IPS-15b (cell line): ENCODE measurements at regions not wholly inside any gene's neighbourhood (a gene's known extent, or its start where the extent isn't known, plus 50 kb on each side); places are given as distances from the start of the nearest gene placed in this dataset.

Source experiments
- H3K27me3 ChIP-seq: one replicate; pipeline ENCODE4 v1.6.1; 2013; ENCODE audit warnings: low read length; ENCODE audit not compliant: control insufficient read depth, insufficient read depth
- H3K36me3 ChIP-seq: one replicate; pipeline ENCODE4 v1.6.1; 2013; ENCODE audit warnings: low read length; ENCODE audit not compliant: control insufficient read depth, insufficient read depth
- H3K4me1 ChIP-seq: one replicate; pipeline ENCODE4 v1.6.1; 2013; ENCODE audit warnings: mild to moderate bottlenecking, low read length; ENCODE audit not compliant: control insufficient read depth, insufficient read depth
- H3K4me3 ChIP-seq: one replicate; pipeline ENCODE4 v1.5.1; 2013; ENCODE audit warnings: low read depth, low read length
- H3K9ac ChIP-seq: one replicate; pipeline ENCODE4 v1.6.1; 2013; ENCODE audit warnings: low read depth, mild to moderate bottlenecking, low read length
- H3K9me3 ChIP-seq: one replicate; pipeline ENCODE4 v1.6.1; 2013; ENCODE audit warnings: mild to moderate bottlenecking, low read length; ENCODE audit not compliant: control insufficient read depth, insufficient read depth

GRCh38 chr6:44659726-44660125 is 272.2 kb downstream of the CDC5L start:
- Histone ChIP-seq H3K4me1 (peaks cover 9% of the 10 kb centered on the region), H3K36me3 (no peaks in the 10 kb centered on the region), H3K4me3 (no peak overlapping the region), H3K27me3 (no peaks in the 10 kb centered on the region), H3K9me3 (no peaks in the 10 kb centered on the region), H3K9ac (no peak overlapping the region)

GRCh38 chr6:44660561-44661220 is 273.2 kb downstream of the CDC5L start:
- peaks cover 9% of the 10 kb centered on the region for H3K4me1 ChIP-seq
- no peaks in the 10 kb centered on the region for H3K27me3 ChIP-seq
- H3K9me3 ChIP-seq = no peaks in the 10 kb centered on the region
- H3K9ac ChIP-seq = no peak overlapping the region
- no peak overlapping the region for H3K4me3 ChIP-seq
- H3K36me3 ChIP-seq = no peaks in the 10 kb centered on the region

- no peaks in the 10 kb centered on the region for H3K36me3 ChIP-seq
- no peaks in the 10 kb centered on the region for H3K9me3 ChIP-seq
- H3K9ac ChIP-seq = no peak overlapping the region
- H3K4me3 ChIP-seq = no peak overlapping the region
- peaks cover 10% of the 10 kb centered on the region for H3K4me1 ChIP-seq
- H3K27me3 ChIP-seq = no peaks in the 10 kb centered on the region
These were observed 273.9 kb downstream of the CDC5L start for GRCh38 chr6:44661221-44662008.

- H3K9me3 ChIP-seq = no peaks in the 10 kb centered on the region
- no peak overlapping the region for H3K9ac ChIP-seq
- H3K4me1 ChIP-seq = peaks cover 21% of the 10 kb centered on the region
- H3K36me3 ChIP-seq = no peaks in the 10 kb centered on the region
- no peak overlapping the region for H3K4me3 ChIP-seq
- no peaks in the 10 kb centered on the region for H3K27me3 ChIP-seq
These were observed 275.1 kb downstream of the CDC5L start for GRCh38 chr6:44662461-44663121.

GRCh38 chr6:44663860-44664634 is 276.5 kb downstream of the CDC5L start:
- H3K36me3 ChIP-seq = no peaks in the 10 kb centered on the region
- no peak overlapping the region for H3K4me3 ChIP-seq
- no peak overlapping the region for H3K9ac ChIP-seq
- H3K4me1 ChIP-seq = peaks cover 30% of the 10 kb centered on the region
- H3K27me3 ChIP-seq = no peaks in the 10 kb centered on the region
- H3K9me3 ChIP-seq = no peaks in the 10 kb centered on the region

GRCh38 chr6:44664716-44665115 is 277.2 kb downstream of the CDC5L start:
- H3K36me3 ChIP-seq = no peaks in the 10 kb centered on the region
- no peak overlapping the region for H3K9ac ChIP-seq
- no peak overlapping the region for H3K4me3 ChIP-seq
- H3K27me3 ChIP-seq = no peaks in the 10 kb centered on the region
- peaks cover 30% of the 10 kb centered on the region for H3K4me1 ChIP-seq
- H3K9me3 ChIP-seq = no peaks in the 10 kb centered on the region

GRCh38 chr6:44665143-44665542 is 277.6 kb downstream of the CDC5L start:
- no peak overlapping the region for H3K4me3 ChIP-seq
- peaks cover 30% of the 10 kb centered on the region for H3K4me1 ChIP-seq
- H3K27me3 ChIP-seq = no peaks in the 10 kb centered on the region
- no peaks in the 10 kb centered on the region for H3K36me3 ChIP-seq
- H3K9ac ChIP-seq = no peak overlapping the region
- no peaks in the 10 kb centered on the region for H3K9me3 ChIP-seq

GRCh38 chr6:44665683-44666082 is 278.2 kb downstream of the CDC5L start:
- Histone ChIP-seq H3K9ac (no peak overlapping the region), H3K4me3 (no peak overlapping the region), H3K36me3 (no peaks in the 10 kb centered on the region), H3K27me3 (no peaks in the 10 kb centered on the region), H3K4me1 (peaks cover 30% of the 10 kb centered on the region), H3K9me3 (no peaks in the 10 kb centered on the region)

GRCh38 chr6:44666324-44666723 is 278.8 kb downstream of the CDC5L start:
- Histone ChIP-seq H3K27me3 (no peaks in the 10 kb centered on the region), H3K4me1 (peaks cover 32% of the 10 kb centered on the region), H3K9me3 (no peaks in the 10 kb centered on the region), H3K4me3 (no peak overlapping the region), H3K9ac (no peak overlapping the region), H3K36me3 (no peaks in the 10 kb centered on the region)

GRCh38 chr6:44667226-44667625 is 279.7 kb downstream of the CDC5L start:
- Histone ChIP-seq H3K9ac (no peak overlapping the region), H3K36me3 (no peaks in the 10 kb centered on the region), H3K4me1 (peaks cover 33% of the 10 kb centered on the region), H3K27me3 (no peaks in the 10 kb centered on the region), H3K4me3 (no peak overlapping the region), H3K9me3 (no peaks in the 10 kb centered on the region)

- no peak overlapping the region for H3K4me3 ChIP-seq
- no peak overlapping the region for H3K9ac ChIP-seq
- H3K9me3 ChIP-seq = no peaks in the 10 kb centered on the region
- no peaks in the 10 kb centered on the region for H3K27me3 ChIP-seq
- H3K4me1 ChIP-seq = peaks cover 34% of the 10 kb centered on the region
- H3K36me3 ChIP-seq = no peaks in the 10 kb centered on the region
These were observed 280.3 kb downstream of the CDC5L start for GRCh38 chr6:44667668-44668390.
